CD14-positive monocyte (primary cell): ENCODE measurements at regions not wholly inside any gene's neighbourhood (a gene's known extent, or its start where the extent isn't known, plus 50 kb on each side); places are given as distances from the start of the nearest gene placed in this dataset.

Experiments
- DNase-seq, 3 donors: peaks; one replicate each; pipeline ENCODE4 v3.0.0-alpha.2; 2011 to 2022
- H2AFZ ChIP-seq: 2 replicates; pipeline ENCODE4 v1.6.0; 2012; ENCODE audit warnings: mild to moderate bottlenecking, low read depth, low read length, inconsistent platforms; ENCODE audit not compliant: insufficient read depth, poor library complexity, severe bottlenecking
- H3K27ac ChIP-seq, 2 donors: 1 replicate in 1 of 2; 2 replicates in 1 of 2; pipeline ENCODE4 v1.5.1; 2012 to 2013; ENCODE audit warnings: low read length in 2 of 2, control low read depth in 1 of 2, inconsistent platforms in 1 of 2, low read depth in 1 of 2, mild to moderate bottlenecking in 1 of 2
- H3K27me3 ChIP-seq, 2 donors: one replicate each; pipeline versions ENCODE4 v1.6.0 to v1.6.1; 2011 to 2013; ENCODE audit warnings: low read length in 2 of 2; ENCODE audit not compliant: control insufficient read depth in 2 of 2, insufficient read depth in 2 of 2
- H3K36me3 ChIP-seq, 2 donors: replicated peaks in 1 of 2; 1 replicate in 1 of 2; 2 replicates in 1 of 2; pipeline versions ENCODE4 v1.5.1 to v1.6.1; 2012 to 2013; ENCODE audit warnings: low read length in 2 of 2, control low read depth in 1 of 2, inconsistent platforms in 1 of 2, mild to moderate bottlenecking in 1 of 2; ENCODE audit not compliant: insufficient read depth in 2 of 2, control insufficient read depth in 1 of 2
- H3K4me1 ChIP-seq, 2 donors: 1 replicate in 1 of 2; 2 replicates in 1 of 2; pipeline versions ENCODE4 v1.5.1 to v1.6.1; 2012 to 2013; ENCODE audit warnings: low read length in 2 of 2, control low read depth in 1 of 2, inconsistent platforms in 1 of 2, mild to moderate bottlenecking in 1 of 2, moderate library complexity in 1 of 2; ENCODE audit not compliant: insufficient read depth in 2 of 2, control insufficient read depth in 1 of 2
- H3K4me2 ChIP-seq: replicated peaks from 2 replicates; pipeline ENCODE3; 2012; ENCODE audit warnings: low read length, moderate library complexity, mild to moderate bottlenecking; ENCODE audit not compliant: poor library complexity, severe bottlenecking; ENCODE audit errors: extremely low read depth
- H3K4me3 ChIP-seq, 3 experiments: fragments of 200-600 bp in 1 of 3; sonication (generic) in 1 of 3; replicated peaks in 1 of 3; 1 replicate in 2 of 3; 2 replicates in 1 of 3; pipeline ENCODE4 v1.5.1; 2011 to 2013; ENCODE audit warnings: low read length in 3 of 3, mild to moderate bottlenecking in 3 of 3, control low read depth in 2 of 3, low read depth in 2 of 3, inconsistent platforms in 1 of 3, moderate library complexity in 1 of 3
- H3K79me2 ChIP-seq: 2 replicates; pipeline ENCODE4 v1.6.0; 2012; ENCODE audit warnings: mild to moderate bottlenecking, control low read depth, inconsistent platforms, low read length, moderate library complexity; ENCODE audit not compliant: insufficient read depth
- H3K9ac ChIP-seq: 2 replicates; pipeline ENCODE4 v1.6.0; 2017; ENCODE audit warnings: low read length, mild to moderate bottlenecking; ENCODE audit not compliant: insufficient read depth, poor library complexity, severe bottlenecking
- H3K9me3 ChIP-seq, 2 donors: replicated peaks in 1 of 2; 1 replicate in 1 of 2; 2 replicates in 1 of 2; pipeline versions ENCODE4 v1.5.1 to v1.6.1; 2012 to 2013; ENCODE audit warnings: low read length in 2 of 2, control low read depth in 1 of 2; ENCODE audit not compliant: control insufficient read depth in 1 of 2, insufficient read depth in 1 of 2
- H4K20me1 ChIP-seq: 2 replicates; pipeline ENCODE4 v1.6.0; 2012; ENCODE audit warnings: mild to moderate bottlenecking, low read length, control low read depth, moderate library complexity; ENCODE audit not compliant: insufficient read depth
- H3K27ac Mint-ChIP-seq, 7 donors: one replicate each; pipeline ENCODE4 v1.8.0; 2020; ENCODE audit warnings: mild to moderate bottlenecking in 7 of 7, mixed read lengths in 7 of 7, moderate library complexity in 6 of 7, inconsistent platforms in 2 of 7
- H3K27me3 Mint-ChIP-seq, 3 donors: one replicate each; pipeline ENCODE4 v1.8.0; 2021 to 2022; ENCODE audit warnings: low read depth in 3 of 3, mild to moderate bottlenecking in 3 of 3, mixed read lengths in 3 of 3, moderate library complexity in 3 of 3, inconsistent platforms in 1 of 3
- H3K36me3 Mint-ChIP-seq, 2 donors: one replicate each; pipeline ENCODE4 v1.8.0; 2020; ENCODE audit warnings: mixed read lengths in 2 of 2, inconsistent platforms in 1 of 2, mild to moderate bottlenecking in 1 of 2
- H3K4me1 Mint-ChIP-seq: one replicate; pipeline ENCODE4 v1.8.0; 2020; ENCODE audit warnings: mild to moderate bottlenecking, mixed read lengths
- H3K4me3 Mint-ChIP-seq, 2 donors: one replicate each; pipeline ENCODE4 v1.8.0; 2020; ENCODE audit warnings: mild to moderate bottlenecking in 2 of 2, mixed read lengths in 2 of 2, moderate library complexity in 1 of 2
- H3K9me3 Mint-ChIP-seq, 7 donors: one replicate each; pipeline ENCODE4 v1.8.0; 2020 to 2022; ENCODE audit warnings: mixed read lengths in 7 of 7, mild to moderate bottlenecking in 6 of 7, moderate library complexity in 6 of 7, inconsistent platforms in 2 of 7
- CTCF ChIP-seq: fragments of 200-600 bp; IDR thresholded peaks from one replicate; pipeline ENCODE4 v1.8.0; 2022; ENCODE audit warnings: antibody characterized with exemption, mild to moderate bottlenecking
- WGBS: methylation state at CpG from one replicate; pipeline ENCODE4 v1.1.5; 2013; ENCODE audit warnings: missing lambda C conversion rate; ENCODE audit not compliant: insufficient coverage; 5-methylcytosine and 5-hydroxymethylcytosine counted together
- intact Hi-C, 2 donors: fragments of 100-400 bp; cut with micrococcal nuclease; formaldehyde crosslinking; loops; one replicate each; pipeline versions ENCODE4 v1.15.0 to v1.15.1; 2023

DNA sequence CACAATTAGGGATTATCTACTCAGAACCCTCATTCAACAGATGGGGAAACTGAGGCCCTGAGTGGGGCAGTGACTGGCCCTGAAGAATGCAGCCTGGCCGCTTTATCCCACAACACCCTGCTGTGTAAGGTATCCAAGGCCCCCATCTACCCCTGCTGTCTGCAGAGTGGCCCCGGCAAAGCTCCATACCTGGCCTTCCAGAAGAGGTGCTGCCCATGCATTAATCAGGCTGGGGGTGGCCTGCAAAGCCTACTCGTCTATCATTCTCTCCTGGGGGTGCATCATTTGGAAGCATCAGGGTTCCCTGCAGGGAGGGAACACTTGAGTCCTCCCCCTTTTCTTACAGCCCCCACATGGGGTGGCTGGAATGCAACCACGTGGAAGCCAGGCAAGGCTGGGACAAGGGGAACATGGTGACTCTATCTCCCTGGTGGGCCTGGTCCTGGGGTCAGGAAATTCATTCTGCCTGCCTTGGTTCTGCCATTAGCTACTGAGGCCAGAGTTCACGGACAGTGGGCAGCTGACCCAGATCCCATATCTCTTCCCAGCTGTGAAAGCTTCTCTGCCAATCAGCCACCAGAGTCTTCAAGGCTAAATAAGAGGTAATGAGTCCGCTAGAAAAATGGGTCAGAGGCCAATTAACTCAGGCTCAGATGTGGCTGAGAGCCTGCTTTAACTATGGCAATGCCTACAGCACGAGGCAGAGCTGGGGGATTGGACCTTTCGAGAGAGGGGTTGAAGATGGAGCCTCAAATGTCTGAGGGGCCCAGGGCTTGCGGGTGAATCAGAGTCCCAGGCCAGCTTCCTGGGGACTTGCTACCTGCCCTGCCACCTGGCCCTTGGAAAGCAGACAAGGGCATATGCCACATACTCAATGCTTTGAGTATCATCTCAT lies 72.3 kb upstream of the TOX2 start:
- Histone ChIP-seq H3K27me3 (peaks cover 0 to 6% of the 10 kb centered on the region in 2 donors), H3K79me2 (no peaks in the 10 kb centered on the region), H3K36me3 (no peaks in the 10 kb centered on the region), H4K20me1 (no peaks in the 10 kb centered on the region), H3K9ac (no peak overlapping the region), H3K4me2 (no peak overlapping the region), H2AFZ (no peak overlapping the region), H3K27ac (no peak overlapping the region), H3K4me1 (no peaks in the 10 kb centered on the region), H3K4me3 (no peak overlapping the region), H3K9me3 (no peaks in the 10 kb centered on the region)
- Mint-ChIP-seq H3K27ac (no peak overlapping the region), H3K9me3 (no peaks in the 10 kb centered on the region), H3K27me3 (peaks cover 17 to 40% (median 34%) of the 10 kb centered on the region in 3 donors), H3K36me3 (no peaks in the 10 kb centered on the region), H3K4me3 (no peak overlapping the region), H3K4me1 (peaks cover 5% of the 10 kb centered on the region)
- no peak for TF ChIP-seq CTCF
- no peak for DNase-seq
- WGBS: 80% methylated on average over 6 of the region's 9 CpGs
- intact Hi-C loops: no loop called here

DNA sequence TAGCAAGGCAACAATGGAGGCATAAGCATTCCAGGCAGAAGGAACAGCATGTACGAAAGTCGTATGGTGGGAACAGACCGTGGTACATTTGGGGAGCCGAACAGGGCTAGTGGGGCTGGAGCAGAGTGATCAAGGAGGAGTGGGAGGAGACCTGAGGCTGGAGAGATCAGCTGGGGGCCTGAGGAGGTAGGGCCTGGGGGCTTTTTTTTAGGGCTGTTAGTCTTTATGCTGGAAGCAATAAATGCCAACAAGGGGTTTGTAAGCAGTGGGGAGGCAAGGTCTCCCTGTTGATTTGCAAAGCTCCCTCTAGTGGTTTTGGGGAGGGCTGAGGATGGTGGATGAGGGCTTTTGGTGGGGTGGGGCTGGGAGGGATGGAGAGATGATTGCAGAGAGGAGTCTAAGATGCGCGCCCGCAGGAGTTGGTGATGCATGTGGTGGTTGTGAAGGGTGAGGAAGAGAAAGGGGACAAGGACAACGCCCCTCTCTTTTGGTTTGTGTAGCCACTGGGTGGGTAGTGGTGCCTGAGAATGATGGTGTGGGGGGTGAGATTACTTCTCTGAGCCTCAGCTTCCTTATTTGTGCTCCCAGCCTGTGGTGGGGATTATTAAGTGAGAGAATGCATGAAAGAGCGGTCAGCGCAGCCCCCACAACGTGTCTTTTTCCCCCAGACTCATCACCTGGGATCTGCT lies 74.1 kb upstream of the TOX2 start:
- H3K4me1 Mint-ChIP-seq: peaks cover 5% of the 10 kb centered on the region
- H3K27ac Mint-ChIP-seq: no peak overlapping the region
- Histone ChIP-seq H3K4me3 (no peak overlapping the region), H3K9ac (no peak overlapping the region), H3K9me3 (no peaks in the 10 kb centered on the region), H4K20me1 (no peaks in the 10 kb centered on the region), H3K4me1 (no peaks in the 10 kb centered on the region), H3K4me2 (no peak overlapping the region), H3K27ac (no peak overlapping the region), H3K36me3 (no peaks in the 10 kb centered on the region), H2AFZ (no peak overlapping the region), H3K27me3 (peaks cover 0 to 9% of the 10 kb centered on the region in 2 donors), H3K79me2 (no peaks in the 10 kb centered on the region)
- intact Hi-C loops: no loop called here
- TF ChIP-seq CTCF: peak; percentile 42
- H3K27me3 Mint-ChIP-seq: peaks cover 17 to 36% (median 35%) of the 10 kb centered on the region in 3 donors
- DNase-seq: no peak
- no peaks in the 10 kb centered on the region for H3K36me3 Mint-ChIP-seq
- peak overlapping the region in 1 of 2 donors; percentile 44 for H3K4me3 Mint-ChIP-seq
- peaks cover 0 to 2% (median 0%) of the 10 kb centered on the region in 7 donors for H3K9me3 Mint-ChIP-seq
- WGBS: 74% methylated on average over 8 of the region's 11 CpGs
